ENCODE measurements at regions not wholly inside any gene's neighbourhood (a gene's known extent, or its start where the extent isn't known, plus 50 kb on each side); places are given as distances from the start of the nearest gene placed in this dataset.
A peak's percentile ranks its signal among the peaks of the same experiment; 100 is the strongest.
"Not testable (repeated sequence)": the region's sequence is repeated elsewhere in the genome, so short reads cannot be mapped to it uniquely, and the experiment has no call there.

DNA sequence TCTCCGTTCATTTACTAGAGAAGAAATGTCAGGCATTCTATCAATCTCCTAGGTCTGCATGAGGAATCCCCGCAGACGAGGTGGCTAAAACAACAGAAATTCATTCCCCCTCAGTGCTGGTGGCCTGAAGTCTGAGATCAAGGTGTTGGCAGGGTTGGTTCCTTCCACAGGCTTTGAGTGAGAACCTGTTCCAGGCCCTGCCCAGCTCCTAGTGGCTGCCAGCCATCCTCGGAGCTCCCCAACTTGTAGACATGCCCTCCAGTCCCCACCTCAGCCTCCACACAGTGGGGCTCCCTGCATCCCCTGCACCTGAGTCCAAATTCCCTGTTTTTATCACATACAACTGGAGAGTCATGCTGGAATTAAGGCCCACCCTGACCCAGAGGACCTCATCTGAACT is 145.3 kb upstream of the ALKAL2 start:
- Histone ChIP-seq H3K9me3 (no peaks in the 10 kb centered on the region), H3K4me3 (no peak overlapping the region), H3K27me3 (ENCODE audit: low read depth) (no peaks in the 10 kb centered on the region), H3K4me1 (no peaks in the 10 kb centered on the region), H3K36me3 (no peaks in the 10 kb centered on the region), H3K27ac (no peak overlapping the region)
- intact Hi-C loops (cut with DNase I): no loop called here
- DNase-seq: no peak
- no peak for ATAC-seq
- TF ChIP-seq CTCF (IDR thresholded peaks at IDR 0.05): no peak

DNA sequence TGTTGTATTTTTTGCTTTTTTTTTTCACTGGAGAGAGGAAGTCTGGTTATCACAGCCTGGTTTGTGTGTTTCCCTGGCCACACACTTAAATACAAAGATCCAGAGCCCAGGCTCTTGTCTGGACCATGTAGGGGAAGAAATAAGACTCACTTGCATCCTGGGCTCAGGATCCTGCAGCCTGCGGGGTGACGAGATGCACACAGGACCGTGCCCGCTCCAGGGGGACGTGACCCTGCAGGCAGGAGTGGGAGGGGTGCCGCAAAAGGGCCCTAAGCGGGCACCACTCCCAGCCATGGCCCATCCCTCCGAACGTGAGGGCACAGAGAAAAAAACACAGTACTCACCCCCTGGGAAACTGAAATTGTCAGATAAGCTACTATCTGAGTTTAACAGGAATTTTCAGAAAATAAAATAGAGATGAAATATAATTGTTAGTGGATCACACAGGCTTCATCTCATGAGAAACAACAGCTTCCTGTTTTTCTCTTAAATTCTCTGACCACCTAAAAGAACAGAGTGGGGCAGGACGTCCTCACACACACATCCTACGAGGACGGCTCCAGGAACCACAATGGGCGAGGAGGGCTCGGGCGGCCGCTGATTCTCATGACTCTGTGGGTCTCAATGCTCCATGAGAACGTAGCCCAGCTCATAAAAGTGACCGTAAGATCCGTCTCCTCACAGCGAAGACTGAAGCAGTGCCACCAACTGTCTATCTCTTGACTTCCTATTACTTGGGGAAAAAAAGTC is 142.6 kb upstream of the ALKAL2 start:
- ATAC-seq (peak in 1 of 2 donors; percentile 25), DNase-seq (no peak)
- no peaks in the 10 kb centered on the region for H3K27me3 ChIP-seq (ENCODE audit: low read depth)
- H3K9me3 ChIP-seq: no peaks in the 10 kb centered on the region
- no peaks in the 10 kb centered on the region for H3K36me3 ChIP-seq
- intact Hi-C loops (cut with DNase I): no loop called here
- no peak for TF ChIP-seq CTCF (IDR thresholded peaks at IDR 0.05)
- H3K27ac ChIP-seq: peak overlapping the region; percentile 34
- H3K4me3 ChIP-seq: no peak overlapping the region
- H3K4me1 ChIP-seq: no peaks in the 10 kb centered on the region

- DNase-seq (no peak), ATAC-seq (peak; percentile 40 to 47)
- no peaks in the 10 kb centered on the region for H3K36me3 ChIP-seq
- peak overlapping the region; percentile 34 for H3K27ac ChIP-seq
- no peaks in the 10 kb centered on the region for H3K9me3 ChIP-seq
- H3K4me3 ChIP-seq: no peak overlapping the region
- intact Hi-C loops (cut with DNase I): no loop called here
- H3K4me1 ChIP-seq: no peaks in the 10 kb centered on the region
- no peaks in the 10 kb centered on the region for H3K27me3 ChIP-seq (ENCODE audit: low read depth)
- TF ChIP-seq CTCF (IDR thresholded peaks at IDR 0.05): no peak
Measured at GRCh38 chr2:429575-430254, 141.8 kb upstream of the ALKAL2 start.

DNA sequence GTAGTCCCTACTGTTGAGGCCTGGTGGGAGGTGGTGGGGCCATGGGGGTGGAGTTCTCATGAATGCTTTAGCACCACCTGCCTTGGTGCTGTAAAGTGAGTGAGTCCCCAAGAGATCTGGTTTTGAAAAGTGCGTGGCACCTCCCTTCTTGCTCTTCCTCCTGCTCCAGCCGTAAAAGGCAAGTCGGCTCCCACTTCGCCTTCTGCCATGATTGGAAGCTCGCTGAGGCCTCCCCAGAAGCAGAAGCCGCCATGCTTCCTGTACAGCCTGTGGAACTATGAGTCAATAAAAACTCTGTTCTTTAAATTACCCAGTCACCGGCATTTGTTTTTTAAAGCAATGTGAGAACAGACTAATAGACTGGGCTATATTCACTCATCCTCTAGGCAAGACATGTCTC is 141.3 kb upstream of the ALKAL2 start:
- H3K4me3 ChIP-seq: no peak overlapping the region
- no peak for ATAC-seq
- no peaks in the 10 kb centered on the region for H3K4me1 ChIP-seq
- H3K27me3 ChIP-seq (ENCODE audit: low read depth): no peaks in the 10 kb centered on the region
- intact Hi-C loops (cut with DNase I): no loop called here
- H3K9me3 ChIP-seq: no peaks in the 10 kb centered on the region
- no peak overlapping the region for H3K27ac ChIP-seq
- no peaks in the 10 kb centered on the region for H3K36me3 ChIP-seq
- no peak for TF ChIP-seq CTCF (IDR thresholded peaks at IDR 0.05)
- no peak for DNase-seq

GRCh38 chr2:428591-428990 is 140.7 kb upstream of the ALKAL2 start:
- Histone ChIP-seq H3K4me1 (no peaks in the 10 kb centered on the region), H3K9me3 (no peaks in the 10 kb centered on the region), H3K27ac (no peak overlapping the region), H3K4me3 (no peak overlapping the region), H3K36me3 (no peaks in the 10 kb centered on the region), H3K27me3 (ENCODE audit: low read depth) (no peaks in the 10 kb centered on the region)
- ATAC-seq (no peak), DNase-seq (no peak)
- intact Hi-C loops (cut with DNase I): no loop called here
- TF ChIP-seq CTCF (IDR thresholded peaks at IDR 0.05): no peak

GRCh38 chr2:426696-427095 is 138.8 kb upstream of the ALKAL2 start:
- H3K9me3 ChIP-seq; H3K27ac ChIP-seq; H3K4me3 ChIP-seq; H3K36me3 ChIP-seq; H3K27me3 ChIP-seq (ENCODE audit: low read depth); H3K4me1 ChIP-seq; ATAC-seq; intact Hi-C loops (cut with DNase I); DNase-seq: not testable (repeated sequence)
